Muscle of back (tissue), 3 donors: ENCODE measurements at regions not wholly inside any gene's neighbourhood (a gene's known extent, or its start where the extent isn't known, plus 50 kb on each side); places are given as distances from the start of the nearest gene placed in this dataset.
"Not testable (repeated sequence)": the region's sequence is repeated elsewhere in the genome, so short reads cannot be mapped to it uniquely, and the experiment has no call there.

ENCODE experiments used
- DNase-seq, 3 donors: peaks; one replicate each; pipeline versions ENCODE4 v3.0.0 to v3.0.0-alpha.2; 2013

- DNase-seq = peak in 1 of 3 donors; percentile 27
Measured at GRCh38 chr3:106305882-106306435, 437.1 kb upstream of the CBLB start.

DNA sequence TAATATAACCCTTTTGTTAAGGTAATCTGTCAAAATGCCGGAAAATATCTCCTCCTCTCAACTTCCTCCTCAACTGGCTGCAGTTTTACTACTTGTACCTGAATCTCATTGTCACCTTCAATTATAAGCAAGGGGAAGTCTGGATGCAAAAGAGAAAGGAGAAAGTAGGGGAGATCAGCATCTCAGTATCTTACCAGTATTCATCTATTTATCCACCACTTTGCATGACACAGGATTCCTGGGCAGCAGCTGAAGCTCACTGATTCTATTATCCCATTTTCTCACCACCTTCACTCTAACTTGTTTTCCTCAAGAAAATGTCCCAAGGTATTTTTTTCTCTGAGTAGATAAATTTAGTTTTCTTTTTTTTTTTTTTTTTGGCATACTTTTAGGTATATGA, 440.5 kb upstream of the CBLB start:
- DNase-seq = no peak

GRCh38 chr3:106309798-106310197, 441.0 kb upstream of the CBLB start:
- DNase-seq = not testable (repeated sequence)

- DNase-seq = no peak
Measured at GRCh38 chr3:106317141-106318055, 448.6 kb upstream of the CBLB start.

- DNase-seq = not testable (repeated sequence)
Measured at GRCh38 chr3:106321438-106321837, 452.6 kb upstream of the CBLB start.

DNA sequence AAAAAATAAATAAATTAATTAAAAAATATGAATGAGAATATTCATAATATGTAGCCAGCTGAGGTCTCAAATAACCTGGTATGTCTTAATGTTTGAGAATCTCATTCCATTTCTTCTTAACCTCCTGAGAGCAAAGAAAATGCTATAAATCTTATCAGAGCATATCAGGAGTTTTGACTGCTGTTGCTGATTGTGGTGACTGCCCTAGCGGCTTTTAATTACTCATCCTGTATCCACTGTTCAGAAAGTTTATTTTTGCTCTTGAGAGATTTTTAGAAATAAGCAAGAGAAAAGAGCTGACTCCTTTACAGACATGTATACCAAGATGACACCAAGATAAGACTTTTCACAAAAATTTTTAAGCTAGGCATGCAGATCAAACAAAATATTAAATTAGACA, 454.8 kb upstream of the CBLB start:
- no peak for DNase-seq

DNA sequence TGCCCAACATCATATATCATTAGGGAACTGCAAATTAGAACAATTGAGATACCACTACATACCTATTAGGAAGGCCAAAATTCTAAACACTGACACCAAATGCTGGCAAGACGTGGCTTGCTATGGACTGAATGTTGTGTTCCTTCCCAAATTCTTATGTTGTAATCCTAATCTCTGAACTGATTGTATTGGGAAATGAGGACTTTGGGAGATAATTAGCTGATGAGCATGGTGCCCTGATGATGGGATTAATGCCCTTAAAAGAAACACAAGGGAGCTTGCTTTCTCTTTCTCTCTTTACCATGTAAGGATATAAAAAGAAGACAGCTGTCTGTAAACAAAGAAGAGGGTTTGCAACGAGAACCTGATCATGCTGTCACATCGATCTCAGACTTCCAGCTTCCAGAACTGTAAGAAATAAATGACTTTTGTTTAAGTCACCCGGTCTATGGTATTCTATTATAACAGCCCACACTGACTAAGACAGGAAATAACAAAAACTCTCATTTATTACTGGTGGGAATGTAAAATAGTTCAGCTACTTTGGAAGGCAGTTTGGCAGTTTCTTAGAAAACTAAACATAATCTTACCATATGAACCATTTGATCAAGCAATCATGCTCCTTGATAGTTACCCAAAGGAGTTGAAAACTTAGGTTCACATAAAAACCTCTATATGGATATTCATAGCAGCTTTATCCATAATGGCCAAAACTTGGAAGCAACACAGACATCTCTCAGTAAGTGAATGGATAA, 458.3 kb upstream of the CBLB start:
- no peak for DNase-seq

GRCh38 chr3:106327696-106328025, 458.8 kb upstream of the CBLB start:
- DNase-seq = no peak

GRCh38 chr3:106328224-106328623, 459.4 kb upstream of the CBLB start:
- no peak for DNase-seq

GRCh38 chr3:106329521-106329920, 460.7 kb upstream of the CBLB start:
- DNase-seq = no peak

- DNase-seq = no peak
Measured at GRCh38 chr3:106331636-106332035, 462.8 kb upstream of the CBLB start.

- DNase-seq = no peak
Measured at GRCh38 chr3:106332129-106332528, 463.3 kb upstream of the CBLB start.

DNA sequence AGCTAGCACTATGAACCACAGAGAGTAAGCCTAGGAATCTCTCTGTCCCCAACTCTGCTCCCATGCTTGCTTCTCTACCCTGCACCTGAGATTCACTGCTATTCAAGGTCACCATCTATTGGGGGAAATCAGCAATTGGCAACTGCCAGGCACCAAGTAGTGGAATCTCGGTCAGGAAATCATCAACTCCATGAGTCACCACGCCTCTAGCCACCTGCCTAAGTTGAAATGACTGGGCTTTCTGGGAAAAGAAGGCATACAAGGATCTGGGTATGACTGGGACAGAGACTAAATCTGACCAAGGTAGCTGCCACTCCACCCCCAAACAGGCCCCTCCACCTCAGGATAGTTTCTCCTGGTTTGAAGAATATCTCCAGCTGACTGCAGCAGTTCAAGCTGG, 464.1 kb upstream of the CBLB start:
- DNase-seq = no peak

GRCh38 chr3:106333911-106334618, 465.3 kb upstream of the CBLB start:
- no peak for DNase-seq

DNA sequence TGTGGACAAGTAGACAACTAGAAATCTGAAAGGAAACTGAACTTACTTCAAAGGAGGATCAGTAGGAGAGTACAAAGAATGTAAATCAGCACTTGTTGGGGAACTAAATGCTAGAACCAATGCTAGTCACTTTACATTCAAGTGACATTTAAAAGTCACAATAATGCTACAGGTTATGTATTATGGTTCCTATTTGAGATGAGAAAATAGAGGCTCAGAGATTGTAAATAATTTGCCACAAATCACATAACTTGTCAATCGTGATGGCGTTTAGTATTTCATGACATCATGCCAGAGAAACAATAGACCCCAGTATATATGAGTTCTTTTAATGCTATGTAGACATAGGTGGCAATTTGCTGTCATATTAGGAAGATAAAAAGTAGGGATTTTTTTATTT, 467.8 kb upstream of the CBLB start:
- no peak for DNase-seq

DNA sequence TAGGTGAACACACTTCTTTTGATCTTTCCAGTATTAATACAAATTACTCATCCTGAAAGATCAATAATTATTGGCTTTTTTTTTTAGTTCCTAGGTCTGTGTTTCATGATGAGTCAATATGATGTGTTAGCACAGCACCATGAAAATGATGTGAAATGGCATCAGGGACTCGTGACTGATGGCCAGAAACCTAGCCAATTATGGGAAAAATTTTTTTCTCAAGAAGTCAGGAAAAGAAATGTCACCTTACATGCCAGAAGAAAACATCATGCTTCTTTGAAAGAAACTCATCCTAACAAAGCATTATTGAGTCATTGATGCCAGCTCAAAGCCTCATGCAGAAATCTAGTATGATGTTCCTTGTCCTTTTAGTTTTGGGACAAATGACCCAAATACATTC, 468.3 kb upstream of the CBLB start:
- DNase-seq = no peak

- DNase-seq = no peak
Measured at GRCh38 chr3:106338582-106339214, 469.9 kb upstream of the CBLB start.

- DNase-seq = no peak
Measured at GRCh38 chr3:106339551-106339950, 470.7 kb upstream of the CBLB start.

GRCh38 chr3:106341087-106341486, 472.3 kb upstream of the CBLB start:
- DNase-seq = peak; percentile 26 to 49 (median 34)

GRCh38 chr3:106341586-106342162, 472.9 kb upstream of the CBLB start:
- no peak for DNase-seq

DNA sequence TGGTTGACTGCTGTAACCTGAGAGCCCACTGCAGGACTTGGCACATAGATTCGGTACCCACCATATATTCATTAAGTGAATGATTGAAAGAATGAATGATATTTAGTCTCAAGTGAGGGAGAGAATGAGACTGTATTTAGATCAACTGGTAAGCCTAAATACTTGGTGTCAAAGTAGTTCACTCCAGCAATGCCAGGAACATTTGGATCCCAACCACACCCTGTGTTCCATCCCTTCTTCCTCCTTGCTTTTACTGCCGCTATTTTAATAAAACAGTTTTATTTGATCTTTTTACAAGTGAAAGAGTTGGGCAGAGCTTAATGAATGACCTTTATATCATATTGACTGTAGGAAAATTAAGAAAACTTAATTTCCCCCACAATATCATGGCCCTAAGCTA, 473.6 kb upstream of the CBLB start:
- no peak for DNase-seq
